Kidney epithelial cell (primary cell): ENCODE measurements at regions not wholly inside any gene's neighbourhood (a gene's known extent, or its start where the extent isn't known, plus 50 kb on each side); places are given as distances from the start of the nearest gene placed in this dataset.

ENCODE experiments used
- DNase-seq: peaks from one replicate; pipeline ENCODE4 v3.0.0-alpha.2; 2010; ENCODE audit warnings: low read depth
- H3K27me3 ChIP-seq: 2 replicates; pipeline ENCODE4 v1.6.0; 2011; ENCODE audit warnings: low read length; ENCODE audit not compliant: control insufficient read depth, insufficient read depth
- H3K36me3 ChIP-seq: 2 replicates; pipeline ENCODE4 v1.5.1; 2011; ENCODE audit warnings: low read length; ENCODE audit not compliant: control insufficient read depth, insufficient read depth
- H3K4me3 ChIP-seq: 2 replicates; pipeline ENCODE4 v1.5.1; 2011; ENCODE audit warnings: low read depth, mild to moderate bottlenecking, control low read depth, low read length
- CTCF ChIP-seq: IDR thresholded peaks from 2 replicates; pipeline ENCODE4 v1.5.1; 2011; ENCODE audit warnings: mild to moderate bottlenecking, moderate library complexity, low read length, control low read depth, inconsistent platforms; ENCODE audit not compliant: insufficient read depth, poor library complexity, severe bottlenecking

- Histone ChIP-seq H3K27me3 (no peaks in the 10 kb centered on the region), H3K36me3 (no peaks in the 10 kb centered on the region), H3K4me3 (no peak overlapping the region)
- DNase-seq = no peak
- TF ChIP-seq CTCF = no peak
Measured at GRCh38 chr6:102327697-102328225, 934.3 kb downstream of the GRIK2 start.

- TF ChIP-seq CTCF = no peak
Measured at GRCh38 chr6:102313699-102314098, 920.2 kb downstream of the GRIK2 start.

GRCh38 chr6:102309700-102310099 lies 916.2 kb downstream of the GRIK2 start:
- no peak for TF ChIP-seq CTCF
- Histone ChIP-seq H3K27me3 (no peaks in the 10 kb centered on the region), H3K4me3 (no peak overlapping the region), H3K36me3 (no peaks in the 10 kb centered on the region)
- no peak for DNase-seq

More at GRCh38 chr6:102313699-102314098, 920.2 kb downstream of the GRIK2 start:
- no peaks in the 10 kb centered on the region for H3K27me3 ChIP-seq
- H3K36me3 ChIP-seq = no peaks in the 10 kb centered on the region
- H3K4me3 ChIP-seq = no peak overlapping the region
- DNase-seq = no peak

- Histone ChIP-seq H3K4me3 (no peak overlapping the region), H3K27me3 (no peaks in the 10 kb centered on the region), H3K36me3 (no peaks in the 10 kb centered on the region)
- TF ChIP-seq CTCF = no peak
- no peak for DNase-seq
Measured at GRCh38 chr6:102300350-102300749, 906.8 kb downstream of the GRIK2 start.

GRCh38 chr6:102298051-102298450 lies 904.5 kb downstream of the GRIK2 start:
- TF ChIP-seq CTCF = no peak
- Histone ChIP-seq H3K4me3 (no peak overlapping the region), H3K36me3 (no peaks in the 10 kb centered on the region), H3K27me3 (no peaks in the 10 kb centered on the region)
- DNase-seq = no peak
